ENCODE measurements at regions not wholly inside any gene's neighbourhood (a gene's known extent, or its start where the extent isn't known, plus 50 kb on each side); places are given as distances from the start of the nearest gene placed in this dataset.

- H3K36me3 ChIP-seq (ENCODE audit: control insufficient read depth, insufficient read depth, low read length): no peaks in the 10 kb centered on the region
- CTCF ChIA-PET: no interaction called here
- H3K4me3 ChIP-seq (ENCODE audit: low read depth, low read length): no peak overlapping the region
- peaks cover 13% of the 10 kb centered on the region; the same call in 1 of the 2 replicates for H3K9me3 ChIP-seq
- Mint-ChIP-seq H3K4me3 (ENCODE audit: unreplicated experiment) (no peak overlapping the region), H3K27ac (ENCODE audit: unreplicated experiment) (no peak overlapping the region), H3K4me1 (ENCODE audit: low read depth, unreplicated experiment) (no peaks in the 10 kb centered on the region), H3K36me3 (ENCODE audit: insufficient read depth, unreplicated experiment) (no peaks in the 10 kb centered on the region), H3K27me3 (ENCODE audit: insufficient read depth, unreplicated experiment) (peaks cover 5% of the 10 kb centered on the region), H3K9me3 (ENCODE audit: unreplicated experiment) (peaks cover 9% of the 10 kb centered on the region)
- POLR2A ChIA-PET: no interaction called here
- no peak for DNase-seq
- no peak for TF ChIP-seq CTCF (IDR thresholded peaks at IDR 0.05; ENCODE audit: insufficient read depth in 1 of 2, low read depth in 1 of 2, low read length in 1 of 2, severe bottlenecking in 1 of 2, unreplicated experiment in 1 of 2)
- peaks cover 6% of the 10 kb centered on the region; the same call in 1 of the 2 replicates for H3K4me1 ChIP-seq
- no TSS peak for BruUV-seq (replicated peaks)
- intact Hi-C loops (cut with micrococcal nuclease; ENCODE audit: unreplicated experiment): no loop called here
- H3K27me3 ChIP-seq (replicated peaks; ENCODE audit: control insufficient read depth, insufficient read depth, low read length): no peaks in the 10 kb centered on the region
Observed at GRCh38 chr5:54668096-54668495, 150.5 kb downstream of the SNX18 start.

GRCh38 chr5:54667136-54667535, 149.6 kb downstream of the SNX18 start:
- Mint-ChIP-seq H3K9me3 (ENCODE audit: unreplicated experiment) (peaks cover 9% of the 10 kb centered on the region), H3K4me3 (ENCODE audit: unreplicated experiment) (no peak overlapping the region), H3K27ac (ENCODE audit: unreplicated experiment) (no peak overlapping the region), H3K4me1 (ENCODE audit: low read depth, unreplicated experiment) (no peaks in the 10 kb centered on the region), H3K36me3 (ENCODE audit: insufficient read depth, unreplicated experiment) (no peaks in the 10 kb centered on the region), H3K27me3 (ENCODE audit: insufficient read depth, unreplicated experiment) (peaks cover 5% of the 10 kb centered on the region)
- no peak for DNase-seq
- no peak overlapping the region for H3K4me3 ChIP-seq (ENCODE audit: low read depth, low read length)
- intact Hi-C loops (cut with micrococcal nuclease; ENCODE audit: unreplicated experiment): no loop called here
- BruUV-seq (replicated peaks): no TSS peak
- H3K9me3 ChIP-seq: peaks cover 13% of the 10 kb centered on the region; the same call in 1 of the 2 replicates
- ChIA-PET CTCF (no interaction called here), POLR2A (no interaction called here)
- peaks cover 6% of the 10 kb centered on the region; the same call in 1 of the 2 replicates for H3K4me1 ChIP-seq
- no peak for TF ChIP-seq CTCF (IDR thresholded peaks at IDR 0.05; ENCODE audit: insufficient read depth in 1 of 2, low read depth in 1 of 2, low read length in 1 of 2, severe bottlenecking in 1 of 2, unreplicated experiment in 1 of 2)
- H3K27me3 ChIP-seq (replicated peaks; ENCODE audit: control insufficient read depth, insufficient read depth, low read length): no peaks in the 10 kb centered on the region
- no peaks in the 10 kb centered on the region for H3K36me3 ChIP-seq (ENCODE audit: control insufficient read depth, insufficient read depth, low read length)

GRCh38 chr5:54663866-54664265, 146.3 kb downstream of the SNX18 start:
- Mint-ChIP-seq H3K36me3 (ENCODE audit: insufficient read depth, unreplicated experiment) (no peaks in the 10 kb centered on the region), H3K9me3 (ENCODE audit: unreplicated experiment) (peaks cover 9% of the 10 kb centered on the region), H3K4me1 (ENCODE audit: low read depth, unreplicated experiment) (no peaks in the 10 kb centered on the region), H3K4me3 (ENCODE audit: unreplicated experiment) (no peak overlapping the region), H3K27me3 (ENCODE audit: insufficient read depth, unreplicated experiment) (peaks cover 5% of the 10 kb centered on the region), H3K27ac (ENCODE audit: unreplicated experiment) (no peak overlapping the region)
- no TSS peak for BruUV-seq (replicated peaks)
- no peak for TF ChIP-seq CTCF (IDR thresholded peaks at IDR 0.05; ENCODE audit: insufficient read depth in 1 of 2, low read depth in 1 of 2, low read length in 1 of 2, severe bottlenecking in 1 of 2, unreplicated experiment in 1 of 2)
- no peak for DNase-seq
- Histone ChIP-seq H3K4me3 (ENCODE audit: low read depth, low read length) (no peak overlapping the region), H3K4me1 (peaks cover 6% of the 10 kb centered on the region; the same call in 1 of the 2 replicates), H3K36me3 (ENCODE audit: control insufficient read depth, insufficient read depth, low read length) (no peaks in the 10 kb centered on the region), H3K9me3 (peaks cover 6% of the 10 kb centered on the region; the same call in 1 of the 2 replicates), H3K27me3 (replicated peaks; ENCODE audit: control insufficient read depth, insufficient read depth, low read length) (no peaks in the 10 kb centered on the region)
- POLR2A ChIA-PET: no interaction called here
- CTCF ChIA-PET: no interaction called here
- intact Hi-C loops (cut with micrococcal nuclease; ENCODE audit: unreplicated experiment): no loop called here
